Activated naive CD4-positive, alpha-beta T cell treated with anti-CD3 and anti-CD28 coated beads for 36 hours (primary cell): ENCODE measurements at regions not wholly inside any gene's neighbourhood (a gene's known extent, or its start where the extent isn't known, plus 50 kb on each side); places are given as distances from the start of the nearest gene placed in this dataset.
"Not testable (repeated sequence)": the region's sequence is repeated elsewhere in the genome, so short reads cannot be mapped to it uniquely, and the experiment has no call there.

ENCODE experiments used
- CTCF ChIA-PET: fragments of 350-600 bp; sonication (Branson Sonifier 250); formaldehyde crosslinking; loops from one replicate; lab custom pipeline; 2021; ENCODE audit warnings: antibody characterized with exemption; lab: Charles Lee
- DNase-seq: peaks from one replicate; pipeline ENCODE4 v3.0.0-alpha.2; 2020
- H3K27ac Mint-ChIP-seq: one replicate; pipeline ENCODE4 v1.8.0; 2021; ENCODE audit warnings: mild to moderate bottlenecking, mixed read lengths
- H3K27me3 Mint-ChIP-seq: one replicate; pipeline ENCODE4 v1.8.0; 2021; ENCODE audit warnings: low read depth, mixed read lengths
- H3K36me3 Mint-ChIP-seq: one replicate; pipeline ENCODE4 v1.8.0; 2021; ENCODE audit warnings: low read depth, mixed read lengths
- H3K4me1 Mint-ChIP-seq: one replicate; pipeline ENCODE4 v1.8.0; 2021; ENCODE audit warnings: low read depth, mixed read lengths
- H3K4me3 Mint-ChIP-seq: one replicate; pipeline ENCODE4 v1.8.0; 2021; ENCODE audit warnings: mild to moderate bottlenecking, moderate library complexity, mixed read lengths
- H3K9me3 Mint-ChIP-seq: one replicate; pipeline ENCODE4 v1.8.0; 2021; ENCODE audit warnings: mixed read lengths
- intact Hi-C: fragments of 100-400 bp; cut with micrococcal nuclease; formaldehyde crosslinking; loops from one replicate; pipeline ENCODE4 v1.15.1; 2023

GRCh38 chr5:169531631-169532030 is 51.9 kb upstream of the SPDL1 start:
- intact Hi-C loops, result no loop called here
- H3K27ac Mint-ChIP-seq, result no peak overlapping the region

GRCh38 chr5:169527863-169528262 is 55.7 kb upstream of the SPDL1 start:
- no peak for DNase-seq
- CTCF ChIA-PET, result no interaction called here
- H3K9me3 Mint-ChIP-seq, result no peaks in the 10 kb centered on the region
- no peak overlapping the region for H3K27ac Mint-ChIP-seq
- no peak overlapping the region for H3K4me3 Mint-ChIP-seq
- H3K36me3 Mint-ChIP-seq, result no peaks in the 10 kb centered on the region
- H3K4me1 Mint-ChIP-seq, result no peaks in the 10 kb centered on the region
- peaks cover 25% of the 10 kb centered on the region for H3K27me3 Mint-ChIP-seq
- intact Hi-C loops, result no loop called here

More at GRCh38 chr5:169531631-169532030, 51.9 kb upstream of the SPDL1 start:
- H3K4me3 Mint-ChIP-seq, result no peak overlapping the region
- H3K4me1 Mint-ChIP-seq, result no peaks in the 10 kb centered on the region
- H3K36me3 Mint-ChIP-seq, result no peaks in the 10 kb centered on the region
- CTCF ChIA-PET, result no interaction called here
- H3K9me3 Mint-ChIP-seq, result no peaks in the 10 kb centered on the region
- no peak for DNase-seq
- peaks cover 16% of the 10 kb centered on the region for H3K27me3 Mint-ChIP-seq

- CTCF ChIA-PET, result no interaction called here
Measured at GRCh38 chr5:169527066-169527465, 56.5 kb upstream of the SPDL1 start.

GRCh38 chr5:169522851-169523250 is 60.7 kb upstream of the SPDL1 start:
- H3K27me3 Mint-ChIP-seq, result peaks cover 24% of the 10 kb centered on the region
- no peak overlapping the region for H3K4me3 Mint-ChIP-seq

More at GRCh38 chr5:169527066-169527465, 56.5 kb upstream of the SPDL1 start:
- intact Hi-C loops, result no loop called here
- H3K9me3 Mint-ChIP-seq, result no peaks in the 10 kb centered on the region
- no peak for DNase-seq
- H3K4me3 Mint-ChIP-seq, result no peak overlapping the region
- H3K36me3 Mint-ChIP-seq, result no peaks in the 10 kb centered on the region
- peaks cover 26% of the 10 kb centered on the region for H3K27me3 Mint-ChIP-seq
- no peaks in the 10 kb centered on the region for H3K4me1 Mint-ChIP-seq
- H3K27ac Mint-ChIP-seq, result no peak overlapping the region

GRCh38 chr5:169521366-169521983 is 62.1 kb upstream of the SPDL1 start:
- H3K9me3 Mint-ChIP-seq, result peaks cover 3% of the 10 kb centered on the region
- no peaks in the 10 kb centered on the region for H3K36me3 Mint-ChIP-seq
- intact Hi-C loops, result no loop called here
- H3K4me1 Mint-ChIP-seq, result no peaks in the 10 kb centered on the region
- H3K27me3 Mint-ChIP-seq, result peaks cover 22% of the 10 kb centered on the region
- no peak overlapping the region for H3K27ac Mint-ChIP-seq
- DNase-seq, result no peak
- no peak overlapping the region for H3K4me3 Mint-ChIP-seq
- CTCF ChIA-PET, result no interaction called here

More at GRCh38 chr5:169522851-169523250, 60.7 kb upstream of the SPDL1 start:
- Mint-ChIP-seq H3K36me3 (no peaks in the 10 kb centered on the region), H3K9me3 (peaks cover 2% of the 10 kb centered on the region), H3K27ac (no peak overlapping the region), H3K4me1 (no peaks in the 10 kb centered on the region)
- CTCF ChIA-PET, result no interaction called here
- intact Hi-C loops, result no loop called here
- DNase-seq, result no peak

DNA sequence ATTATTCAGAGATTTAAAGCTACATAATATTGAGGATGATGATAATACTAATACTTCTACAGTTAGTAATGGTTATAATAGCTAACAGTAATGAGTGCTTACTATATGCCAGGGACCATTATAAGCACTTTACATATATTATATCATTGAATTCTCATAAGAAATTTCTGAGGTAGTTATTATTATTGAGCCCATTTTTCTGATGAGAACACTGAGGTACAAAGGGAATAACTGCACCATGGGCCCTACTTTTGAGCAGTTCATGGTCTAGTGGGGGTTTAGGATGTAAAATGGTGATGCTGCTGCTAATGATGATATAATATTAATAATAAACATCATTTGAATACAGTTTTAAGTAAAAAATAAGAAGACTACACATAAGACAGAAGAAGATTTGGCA is 64.2 kb upstream of the SPDL1 start:
- Mint-ChIP-seq H3K4me3 (no peak overlapping the region), H3K27me3 (peaks cover 18% of the 10 kb centered on the region), H3K9me3 (peaks cover 3% of the 10 kb centered on the region), H3K27ac (no peak overlapping the region), H3K36me3 (no peaks in the 10 kb centered on the region), H3K4me1 (no peaks in the 10 kb centered on the region)
- CTCF ChIA-PET, result no interaction called here
- intact Hi-C loops, result no loop called here
- DNase-seq, result no peak

DNA sequence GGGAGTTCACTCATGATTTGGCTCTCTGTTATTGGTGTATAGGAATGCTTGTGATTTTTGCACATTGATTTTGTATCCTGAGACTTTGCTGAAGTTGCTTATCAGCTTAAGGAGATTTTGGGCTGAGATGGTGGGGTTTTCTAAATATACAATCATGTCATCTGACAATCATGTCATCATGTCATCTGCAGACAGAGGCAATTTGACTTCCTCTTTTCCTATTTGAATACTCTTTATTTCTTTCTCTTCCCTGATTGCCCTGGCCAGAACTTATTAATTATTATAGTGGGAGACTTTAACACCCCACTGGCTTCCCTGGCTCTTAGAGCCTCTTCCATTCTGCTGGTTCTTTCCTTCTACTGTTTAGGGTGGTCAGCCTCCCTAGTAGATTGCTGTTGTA is 64.8 kb upstream of the SPDL1 start:
- CTCF ChIA-PET, H3K4me1 Mint-ChIP-seq, H3K36me3 Mint-ChIP-seq, H3K4me3 Mint-ChIP-seq, H3K27ac Mint-ChIP-seq, intact Hi-C loops, H3K9me3 Mint-ChIP-seq, DNase-seq: not testable (repeated sequence)
- H3K27me3 Mint-ChIP-seq, result peaks cover 18% of the 10 kb centered on the region

- no peaks in the 10 kb centered on the region for H3K4me1 Mint-ChIP-seq
- no peak overlapping the region for H3K27ac Mint-ChIP-seq
- H3K27me3 Mint-ChIP-seq, result peaks cover 10% of the 10 kb centered on the region
- intact Hi-C loops, result no loop called here
- no peak for DNase-seq
- no peaks in the 10 kb centered on the region for H3K36me3 Mint-ChIP-seq
- CTCF ChIA-PET, result no interaction called here
- no peaks in the 10 kb centered on the region for H3K9me3 Mint-ChIP-seq
- no peak overlapping the region for H3K4me3 Mint-ChIP-seq
Measured at GRCh38 chr5:169512385-169512784, 71.2 kb upstream of the SPDL1 start.

- Mint-ChIP-seq H3K9me3 (no peaks in the 10 kb centered on the region), H3K36me3 (no peaks in the 10 kb centered on the region), H3K4me1 (no peaks in the 10 kb centered on the region), H3K4me3 (no peak overlapping the region), H3K27me3 (peaks cover 8% of the 10 kb centered on the region), H3K27ac (no peak overlapping the region)
- CTCF ChIA-PET, result no interaction called here
- DNase-seq, result no peak
- intact Hi-C loops, result no loop called here
Measured at GRCh38 chr5:169511708-169512107, 71.9 kb upstream of the SPDL1 start.

GRCh38 chr5:169507051-169507450 is 76.5 kb upstream of the SPDL1 start:
- H3K27ac Mint-ChIP-seq, result no peak overlapping the region
- H3K4me1 Mint-ChIP-seq, result no peaks in the 10 kb centered on the region
- no peak for DNase-seq
- no peaks in the 10 kb centered on the region for H3K9me3 Mint-ChIP-seq
- intact Hi-C loops, result no loop called here
- peaks cover 9% of the 10 kb centered on the region for H3K27me3 Mint-ChIP-seq
- CTCF ChIA-PET, result interaction anchor here (0.6 kb wide), 1 partner anchor 1119 kb away, joined by 3 read pairs; no protein-coding TSS in a partner anchor
- H3K36me3 Mint-ChIP-seq, result no peaks in the 10 kb centered on the region
- H3K4me3 Mint-ChIP-seq, result no peak overlapping the region

DNA sequence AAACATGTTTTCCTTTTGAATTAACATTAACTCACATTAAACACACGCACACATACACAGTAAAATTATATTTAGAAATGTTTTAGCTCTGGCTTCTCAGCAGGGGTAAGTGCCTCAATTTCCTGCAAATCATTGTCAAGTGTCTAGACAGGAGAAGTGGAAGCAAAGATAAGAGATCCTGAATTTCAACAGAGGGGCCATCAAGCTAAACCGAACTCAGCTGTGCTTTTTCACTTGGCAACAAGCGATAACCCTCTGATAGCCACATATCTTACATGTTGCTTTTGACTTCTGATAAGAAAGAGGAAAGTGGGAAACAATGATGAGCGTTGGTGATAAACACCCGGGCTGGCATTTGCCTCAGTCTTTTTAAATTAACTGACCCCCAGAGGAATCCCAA is 79.7 kb upstream of the SPDL1 start:
- Mint-ChIP-seq H3K27me3 (peaks cover 10% of the 10 kb centered on the region), H3K9me3 (no peaks in the 10 kb centered on the region), H3K4me1 (no peaks in the 10 kb centered on the region), H3K36me3 (no peaks in the 10 kb centered on the region), H3K27ac (no peak overlapping the region), H3K4me3 (no peak overlapping the region)
- CTCF ChIA-PET, result no interaction called here
- intact Hi-C loops, result no loop called here
- no peak for DNase-seq

GRCh38 chr5:169499990-169500505 is 83.5 kb upstream of the SPDL1 start:
- Mint-ChIP-seq H3K4me3 (no peak overlapping the region), H3K9me3 (no peaks in the 10 kb centered on the region), H3K27ac (no peak overlapping the region), H3K27me3 (peaks cover 10% of the 10 kb centered on the region), H3K4me1 (no peaks in the 10 kb centered on the region), H3K36me3 (no peaks in the 10 kb centered on the region)
- intact Hi-C loops, result no loop called here
- CTCF ChIA-PET, result no interaction called here
- DNase-seq, result no peak

DNA sequence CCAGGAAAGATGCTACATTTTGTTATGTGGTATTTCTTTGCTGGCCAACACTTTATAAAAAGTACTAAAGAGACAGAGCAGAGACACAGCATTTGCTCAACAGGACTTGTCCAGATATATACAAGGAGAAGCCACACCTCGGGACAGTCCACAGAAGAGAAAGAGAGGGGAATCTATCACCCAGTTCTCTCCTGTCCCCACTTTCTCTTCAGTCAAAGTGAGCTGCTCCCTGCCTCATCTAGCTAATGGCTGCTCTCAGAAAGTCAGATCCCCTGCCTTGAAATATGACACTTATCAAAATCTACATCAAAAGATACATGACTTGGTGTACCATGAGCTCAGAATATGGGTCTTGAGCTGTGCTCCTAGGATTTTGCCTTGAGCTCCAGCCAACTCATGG is 86.7 kb upstream of the SPDL1 start:
- CTCF ChIA-PET, result no interaction called here
- H3K27me3 Mint-ChIP-seq, result peaks cover 7% of the 10 kb centered on the region
- no peak overlapping the region for H3K4me3 Mint-ChIP-seq
- H3K4me1 Mint-ChIP-seq, result no peaks in the 10 kb centered on the region
- H3K27ac Mint-ChIP-seq, result no peak overlapping the region
- H3K9me3 Mint-ChIP-seq, result no peaks in the 10 kb centered on the region
- H3K36me3 Mint-ChIP-seq, result no peaks in the 10 kb centered on the region
- DNase-seq, result no peak
- intact Hi-C loops, result no loop called here
